GM23338 (cell line): ENCODE measurements at regions not wholly inside any gene's neighbourhood (a gene's known extent, or its start where the extent isn't known, plus 50 kb on each side); places are given as distances from the start of the nearest gene placed in this dataset.
A peak's percentile ranks its signal among the peaks of the same experiment; 100 is the strongest.

Source experiments
- ATAC-seq: fragments of 200-7000 bp; cut with Tn5 transposase; 3 replicates; pipeline ENCODE4 v1.9.1; 2020
- DNase-seq: peaks from one replicate; pipeline ENCODE4 v3.0.0-alpha.2; 2015; ENCODE audit warnings: low spot score
- H2AFZ ChIP-seq: fragments of 200-600 bp; sonication (generic); 2 replicates; pipeline ENCODE4 v1.8.0; 2016; ENCODE audit warnings: antibody characterized with exemption, mild to moderate bottlenecking, moderate library complexity
- H3F3A ChIP-seq: fragments of 200-600 bp; sonication (generic); replicated peaks from 2 replicates; pipeline ENCODE4 v1.8.0; 2017; ENCODE audit warnings: antibody characterized with exemption, mixed run types, low read depth
- H3K27ac ChIP-seq: fragments of 200-600 bp; sonication (generic); 2 replicates; pipeline ENCODE4 v1.6.1; 2016; ENCODE audit warnings: low read depth
- H3K27me3 ChIP-seq: fragments of 200-600 bp; sonication (generic); 2 replicates; pipeline ENCODE4 v1.8.0; 2016; ENCODE audit warnings: mild to moderate bottlenecking, mixed run types, moderate library complexity; ENCODE audit not compliant: insufficient read depth
- H3K36me3 ChIP-seq: fragments of 200-600 bp; sonication (generic); 2 replicates; pipeline ENCODE4 v1.8.0; 2016; ENCODE audit warnings: mild to moderate bottlenecking; ENCODE audit not compliant: insufficient read depth
- H3K4me1 ChIP-seq: fragments of 200-600 bp; sonication (generic); 2 replicates; pipeline ENCODE4 v1.8.0; 2016; ENCODE audit warnings: mild to moderate bottlenecking, moderate library complexity; ENCODE audit not compliant: insufficient read depth
- H3K4me2 ChIP-seq: fragments of 200-600 bp; sonication (generic); 2 replicates; pipeline ENCODE4 v1.7.1; 2017; ENCODE audit warnings: mixed run types
- H3K4me3 ChIP-seq: fragments of 200-600 bp; sonication (generic); 2 replicates; pipeline ENCODE4 v1.6.1; 2016; ENCODE audit warnings: mixed run types
- H3K79me2 ChIP-seq: fragments of 200-600 bp; sonication (generic); replicated peaks from 2 replicates; pipeline ENCODE4 v1.8.0; 2017; ENCODE audit warnings: mild to moderate bottlenecking; ENCODE audit not compliant: insufficient read depth
- H3K9me2 ChIP-seq: fragments of 200-600 bp; sonication (generic); 2 replicates; pipeline ENCODE4 v1.8.0; 2017; ENCODE audit not compliant: insufficient read depth
- H4K20me1 ChIP-seq: fragments of 200-600 bp; sonication (generic); replicated peaks from 2 replicates; pipeline ENCODE4 v1.8.0; 2017; ENCODE audit warnings: mild to moderate bottlenecking; ENCODE audit not compliant: insufficient read depth
- H3K27ac Mint-ChIP-seq: 2 replicates; pipeline ENCODE4 v1.8.0; 2020; ENCODE audit warnings: inconsistent platforms, mild to moderate bottlenecking, moderate library complexity, mixed read lengths
- H3K27me3 Mint-ChIP-seq: 3 replicates; pipeline ENCODE4 v1.8.0; 2022; ENCODE audit warnings: low read depth, mild to moderate bottlenecking, moderate library complexity, mixed read lengths, inconsistent platforms; ENCODE audit not compliant: insufficient read depth, poor library complexity
- H3K36me3 Mint-ChIP-seq: 3 replicates; pipeline ENCODE4 v1.8.0; 2021; ENCODE audit warnings: low read depth, mild to moderate bottlenecking, inconsistent platforms, moderate library complexity, mixed read lengths
- H3K4me1 Mint-ChIP-seq: 3 replicates; pipeline ENCODE4 v1.8.0; 2020; ENCODE audit warnings: mild to moderate bottlenecking, inconsistent platforms, mixed read lengths
- H3K4me3 Mint-ChIP-seq: 3 replicates; pipeline ENCODE4 v1.8.0; 2021; ENCODE audit warnings: moderate library complexity, mild to moderate bottlenecking, inconsistent platforms, mixed read lengths
- H3K9me3 Mint-ChIP-seq: 3 replicates; pipeline ENCODE4 v1.8.0; 2020; ENCODE audit warnings: moderate library complexity, mild to moderate bottlenecking, inconsistent platforms, mixed read lengths
- CREB1 ChIP-seq: fragments of 250-450 bp; sonication (Bioruptor Pico); IDR thresholded peaks from 2 replicates; pipeline ENCODE4 v1.5.0; 2020; ENCODE audit warnings: low read depth, mild to moderate bottlenecking, moderate library complexity
- CTCF ChIP-seq, 2 experiments: fragments of 200-600 bp in 1 of 2; sonication (generic) in 1 of 2; conservative IDR thresholded peaks; 2 replicates each; pipeline versions ENCODE4 v1.5.1 to v1.6.1; 2016 to 2017; ENCODE audit warnings: antibody characterized with exemption in 2 of 2, low read depth in 2 of 2, mild to moderate bottlenecking in 2 of 2, moderate library complexity in 1 of 2
- ETS1 ChIP-seq: IDR thresholded peaks from 2 replicates; pipeline ENCODE4 v1.6.1; 2016; ENCODE audit warnings: antibody characterized with exemption
- EZH2 ChIP-seq: fragments of 200-600 bp; sonication (generic); IDR thresholded peaks from one replicate; pipeline ENCODE4 v1.8.0; 2017; ENCODE audit warnings: antibody characterized with exemption, mild to moderate bottlenecking, low read depth; ENCODE audit not compliant: unreplicated experiment
- EZH2phosphoT487 ChIP-seq: fragments of 200-600 bp; sonication (generic); IDR thresholded peaks from one replicate; pipeline ENCODE4 v1.8.1; 2018; ENCODE audit warnings: antibody characterized with exemption; ENCODE audit not compliant: unreplicated experiment
- JUNB ChIP-seq: IDR thresholded peaks from one replicate; pipeline ENCODE4 v1.6.1; 2016; ENCODE audit warnings: antibody characterized with exemption; ENCODE audit not compliant: unreplicated experiment
- POLR2AphosphoS5 ChIP-seq: IDR thresholded peaks from 2 replicates; pipeline ENCODE4 v1.6.1; 2016; ENCODE audit warnings: antibody characterized with exemption, low read depth
- STAT1 ChIP-seq: IDR thresholded peaks from one replicate; pipeline ENCODE4 v1.6.1; 2016; ENCODE audit warnings: antibody characterized with exemption; ENCODE audit not compliant: unreplicated experiment
- ZNF114 ChIP-seq: fragments of 250-450 bp; sonication (Bioruptor Pico); IDR thresholded peaks from 2 replicates; pipeline ENCODE4 v1.5.0; 2020; ENCODE audit warnings: mild to moderate bottlenecking, moderate library complexity
- ZNF331 ChIP-seq: fragments of 250-450 bp; sonication (Bioruptor Pico); IDR thresholded peaks from 2 replicates; pipeline ENCODE4 v1.5.0; 2020; ENCODE audit warnings: low read depth, mild to moderate bottlenecking, moderate library complexity
- ZNF462 ChIP-seq: fragments of 250-450 bp; sonication (Bioruptor Pico); IDR thresholded peaks from 2 replicates; pipeline ENCODE4 v1.5.0; 2020; ENCODE audit warnings: mild to moderate bottlenecking, moderate library complexity

GRCh38 chr12:19764408-19764807 is 325.1 kb downstream of the AEBP2 start (continued):
- TF ChIP-seq ZNF462 (no peak), ZNF331 (no peak)

GRCh38 chr12:19771858-19772257 is 332.6 kb downstream of the AEBP2 start:
- Mint-ChIP-seq H3K4me3 (no peak overlapping the region), H3K9me3 (no peaks in the 10 kb centered on the region), H3K36me3 (no peaks in the 10 kb centered on the region), H3K27me3 (no peaks in the 10 kb centered on the region), H3K27ac (0 out of 2 replicates have a peak overlapping the region, but pooled peaks have one; percentile 68), H3K4me1 (peaks cover 4% of the 10 kb centered on the region)
- Histone ChIP-seq H3F3A (no peaks in the 10 kb centered on the region), H3K9me2 (peaks cover 3% of the 10 kb centered on the region; the same call in 1 of the 2 replicates), H3K27ac (no peak overlapping the region; the same call in 1 of the 2 replicates), H3K79me2 (no peaks in the 10 kb centered on the region), H4K20me1 (no peaks in the 10 kb centered on the region), H3K4me3 (no peak overlapping the region), H3K4me2 (no peak overlapping the region), H2AFZ (no peak overlapping the region; the same call in 1 of the 2 replicates), H3K4me1 (no peaks in the 10 kb centered on the region), H3K27me3 (no peaks in the 10 kb centered on the region), H3K36me3 (no peaks in the 10 kb centered on the region)
- DNase-seq (peak; percentile 32), ATAC-seq (no peak; the same call in 2 of the 3 replicates)
- TF ChIP-seq ZNF114 (CRISPR knock-in tag) (no peak), ETS1 (no peak), EZH2 (no peak), CREB1 (CRISPR knock-in tag) (no peak), POLR2AphosphoS5 (no peak), EZH2phosphoT487 (no peak), STAT1 (no peak), JUNB (no peak), CTCF (conservative IDR thresholded peaks at IDR 0.05; ENCODE audit: low read depth in 2 of 2) (no peak)
